ENCODE measurements at regions not wholly inside any gene's neighbourhood (a gene's known extent, or its start where the extent isn't known, plus 50 kb on each side); places are given as distances from the start of the nearest gene placed in this dataset.
A peak's percentile ranks its signal among the peaks of the same experiment; 100 is the strongest.

DNA sequence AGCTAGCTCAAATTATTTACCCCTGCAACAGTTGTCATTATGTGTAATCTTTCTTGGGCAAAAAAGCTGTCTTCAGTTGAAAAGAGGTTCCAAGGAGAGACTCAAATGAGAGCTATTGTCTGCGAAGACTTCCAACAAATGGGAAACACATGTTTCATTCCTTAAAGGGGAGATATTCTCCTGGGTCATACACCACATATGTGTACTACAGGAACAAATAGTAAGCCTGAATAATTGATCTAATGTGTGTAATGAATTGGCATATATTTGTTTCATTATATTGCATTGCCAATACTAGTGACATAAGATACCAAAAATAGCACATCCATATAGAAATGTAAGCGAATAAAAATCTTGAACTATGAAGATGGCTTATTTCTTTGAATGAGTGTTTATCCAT, 950.9 kb upstream of the NDST4 start:
- no peak for DNase-seq (ENCODE audit: extremely low spot score)
- TF ChIP-seq, protein P1, sequence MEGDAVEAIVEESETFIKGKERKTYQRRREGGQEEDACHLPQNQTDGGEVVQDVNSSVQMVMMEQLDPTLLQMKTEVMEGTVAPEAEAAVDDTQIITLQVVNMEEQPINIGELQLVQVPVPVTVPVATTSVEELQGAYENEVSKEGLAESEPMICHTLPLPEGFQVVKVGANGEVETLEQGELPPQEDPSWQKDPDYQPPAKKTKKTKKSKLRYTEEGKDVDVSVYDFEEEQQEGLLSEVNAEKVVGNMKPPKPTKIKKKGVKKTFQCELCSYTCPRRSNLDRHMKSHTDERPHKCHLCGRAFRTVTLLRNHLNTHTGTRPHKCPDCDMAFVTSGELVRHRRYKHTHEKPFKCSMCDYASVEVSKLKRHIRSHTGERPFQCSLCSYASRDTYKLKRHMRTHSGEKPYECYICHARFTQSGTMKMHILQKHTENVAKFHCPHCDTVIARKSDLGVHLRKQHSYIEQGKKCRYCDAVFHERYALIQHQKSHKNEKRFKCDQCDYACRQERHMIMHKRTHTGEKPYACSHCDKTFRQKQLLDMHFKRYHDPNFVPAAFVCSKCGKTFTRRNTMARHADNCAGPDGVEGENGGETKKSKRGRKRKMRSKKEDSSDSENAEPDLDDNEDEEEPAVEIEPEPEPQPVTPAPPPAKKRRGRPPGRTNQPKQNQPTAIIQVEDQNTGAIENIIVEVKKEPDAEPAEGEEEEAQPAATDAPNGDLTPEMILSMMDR (IDR thresholded peaks at IDR 0.05; ENCODE audit: control extremely low read depth, extremely low read depth, low read depth, missing control alignments), result no peak
- ChIA-PET POLR2A (no interaction called here), CTCF (no interaction called here)

DNA sequence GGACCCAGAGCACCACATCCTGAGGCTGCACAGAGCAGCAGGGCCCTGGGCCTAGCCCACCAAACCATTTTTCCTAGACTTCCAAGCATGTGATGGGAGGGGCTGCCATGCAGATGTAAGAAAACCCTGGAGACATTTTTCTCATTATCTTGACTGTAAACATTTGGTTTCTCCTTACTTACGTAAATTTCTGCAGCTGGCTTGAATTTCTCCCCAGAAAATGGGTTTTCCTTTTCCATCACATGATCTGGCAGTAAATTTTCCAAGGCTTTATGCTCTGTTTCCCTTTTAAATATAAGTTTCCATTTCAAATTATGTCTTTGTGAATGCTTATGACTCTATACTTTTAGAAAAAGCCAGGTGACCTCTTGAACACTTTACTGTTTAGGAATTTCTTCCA, 945.9 kb upstream of the NDST4 start:
- CTCF ChIA-PET, result no interaction called here
- POLR2A ChIA-PET, result no interaction called here
- TF ChIP-seq, protein P1 (IDR thresholded peaks at IDR 0.05; ENCODE audit: control extremely low read depth, extremely low read depth, low read depth, missing control alignments), result no peak
- DNase-seq (ENCODE audit: extremely low spot score), result no peak

DNA sequence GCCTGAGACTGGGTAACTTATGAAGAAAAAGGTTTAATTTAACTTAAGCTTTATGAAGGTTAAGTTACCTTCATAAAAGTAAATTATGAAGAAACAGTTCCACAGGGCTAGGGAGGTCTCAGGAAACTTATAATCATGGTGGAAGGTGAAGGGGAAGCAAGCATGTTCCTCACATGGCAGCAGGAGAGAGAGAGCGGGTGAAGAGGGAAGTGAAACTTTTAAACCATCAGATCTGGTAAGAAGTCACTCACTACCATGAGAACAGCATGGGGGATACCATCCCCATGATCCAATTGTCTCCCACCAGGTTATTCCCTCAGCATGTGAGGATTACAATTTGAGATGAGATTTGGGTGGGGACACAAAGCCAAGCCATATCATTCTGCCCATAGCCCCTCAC, 944.7 kb upstream of the NDST4 start:
- TF ChIP-seq, protein P1 (IDR thresholded peaks at IDR 0.05; ENCODE audit: control extremely low read depth, extremely low read depth, low read depth, missing control alignments), result no peak
- CTCF ChIA-PET, result interaction anchor here (0.8 to 1.4 kb wide), 3 partner anchors 9 to 48 kb away, joined by 3 to 5 read pairs (median 5); no protein-coding TSS in a partner anchor
- POLR2A ChIA-PET, result no interaction called here

DNA sequence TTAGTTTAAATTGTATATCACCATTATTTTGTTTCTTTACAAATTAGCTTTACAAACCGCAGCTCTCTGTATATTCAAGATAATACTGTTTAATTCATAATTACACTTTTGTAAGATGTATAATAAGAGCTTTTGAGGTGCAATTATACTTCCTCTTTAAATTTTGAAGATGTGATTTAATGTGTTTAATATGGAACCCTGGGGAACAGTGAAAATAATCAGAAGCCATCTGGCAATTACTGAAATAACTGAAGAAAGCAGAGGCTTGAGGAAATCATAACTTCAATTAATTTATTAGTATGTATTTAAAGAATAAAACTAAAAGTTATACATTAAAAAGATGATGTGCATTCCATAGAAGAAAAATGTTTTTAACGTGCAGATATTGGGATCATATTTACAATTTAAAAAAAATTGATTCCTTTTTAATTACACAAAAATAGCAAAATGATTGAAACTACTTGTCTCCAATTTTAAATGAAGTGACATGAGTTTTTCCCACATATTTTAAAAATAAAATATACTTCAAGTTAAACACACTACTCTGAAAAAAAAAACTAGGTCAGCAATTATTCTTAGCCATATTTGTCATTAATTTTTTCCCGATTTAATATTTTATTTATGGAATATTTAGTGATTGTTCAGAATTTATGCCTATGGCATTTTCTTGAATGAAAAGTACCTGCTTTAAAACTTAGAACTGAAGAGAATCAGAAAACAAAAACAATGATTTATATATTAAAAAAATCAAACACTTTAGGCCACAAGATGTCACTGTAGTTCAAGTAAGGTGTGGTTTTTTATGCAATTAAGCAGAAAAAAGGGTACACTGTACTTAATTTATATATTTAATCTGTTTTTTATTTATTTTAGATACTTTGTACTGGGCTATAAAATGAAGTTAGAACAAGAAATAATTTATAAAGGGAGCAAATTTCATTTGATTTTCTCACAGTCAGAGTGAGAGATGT, 942.7 kb upstream of the NDST4 start:
- TF ChIP-seq, protein P1 (IDR thresholded peaks at IDR 0.05; ENCODE audit: control extremely low read depth, extremely low read depth, low read depth, missing control alignments), result peak; percentile 13
- no peak for DNase-seq (ENCODE audit: extremely low spot score)
- CTCF ChIA-PET, result no interaction called here
- POLR2A ChIA-PET, result no interaction called here

More for the DNA sequence above, 944.7 kb upstream of the NDST4 start:
- no peak for DNase-seq (ENCODE audit: extremely low spot score)

DNA sequence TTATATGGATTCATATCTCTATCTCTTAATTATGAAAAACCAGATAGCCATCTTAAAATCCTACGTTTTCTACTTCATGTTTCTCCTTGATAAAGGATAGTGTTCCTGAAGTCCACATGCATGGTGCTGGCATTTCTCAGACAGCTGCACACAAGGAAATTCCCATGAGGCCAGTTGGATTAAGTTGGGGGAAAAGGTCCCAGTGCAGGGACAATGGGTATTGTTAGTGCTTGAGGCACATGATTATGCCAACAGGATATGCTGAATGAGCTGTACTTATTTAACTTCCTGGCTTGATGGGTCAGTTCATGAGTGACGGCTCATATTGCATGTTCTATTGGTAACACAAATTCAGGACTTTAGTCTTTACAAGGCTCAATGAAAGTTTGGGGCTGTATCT, 913.9 kb upstream of the NDST4 start:
- ChIA-PET CTCF (interaction anchor here (1.5 kb wide), 1 partner anchor 18 kb away, joined by 4 read pairs; no protein-coding TSS in a partner anchor), POLR2A (no interaction called here)
- TF ChIP-seq, protein P1 (IDR thresholded peaks at IDR 0.05; ENCODE audit: control extremely low read depth, extremely low read depth, low read depth, missing control alignments), result no peak
- no peak for DNase-seq (ENCODE audit: extremely low spot score)

DNA sequence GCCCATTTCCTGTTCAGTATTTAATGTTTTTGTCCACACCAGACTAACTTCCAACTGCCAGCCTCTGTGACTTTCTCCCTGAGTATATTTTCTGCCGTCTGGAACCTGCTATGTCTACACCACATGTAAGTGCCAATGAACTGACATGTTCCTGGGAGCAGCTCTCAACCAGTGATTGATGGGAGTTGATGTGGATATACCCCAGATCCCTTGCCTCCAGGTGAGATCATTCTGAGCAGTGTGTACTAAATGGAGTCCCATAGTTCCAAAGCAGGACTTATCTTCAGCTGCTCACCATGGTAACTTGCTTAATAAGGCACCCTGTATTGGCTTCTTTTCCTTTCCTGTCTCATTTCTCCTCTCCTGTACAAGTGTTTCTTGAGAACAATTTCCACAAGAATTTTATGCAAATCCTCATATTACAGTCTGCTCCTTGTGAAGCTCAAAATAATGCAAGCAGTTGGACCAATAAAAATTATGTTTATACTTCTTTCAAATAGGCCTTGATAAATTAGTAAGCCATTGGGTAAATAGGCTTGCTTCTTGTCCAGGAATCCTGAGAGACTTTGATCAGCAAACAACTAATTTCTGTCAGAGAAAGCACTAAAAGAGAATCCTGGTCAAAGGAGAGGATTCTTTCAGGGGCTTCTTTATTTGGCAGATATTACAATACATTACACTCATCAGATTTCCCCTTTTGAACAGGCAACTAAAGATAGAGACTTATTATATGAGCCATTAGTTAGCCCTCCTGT, 911.7 kb upstream of the NDST4 start:
- ChIA-PET CTCF (interaction anchor here (0.7 kb wide), 1 partner anchor 17 kb away, joined by 4 read pairs; no protein-coding TSS in a partner anchor), POLR2A (no interaction called here)
- no peak for DNase-seq (ENCODE audit: extremely low spot score)
- TF ChIP-seq, protein P1 (IDR thresholded peaks at IDR 0.05; ENCODE audit: control extremely low read depth, extremely low read depth, low read depth, missing control alignments), result no peak

Data from GM10248 (cell line).